ENCODE measurements at regions not wholly inside any gene's neighbourhood (a gene's known extent, or its start where the extent isn't known, plus 50 kb on each side); places are given as distances from the start of the nearest gene placed in this dataset.

DNA sequence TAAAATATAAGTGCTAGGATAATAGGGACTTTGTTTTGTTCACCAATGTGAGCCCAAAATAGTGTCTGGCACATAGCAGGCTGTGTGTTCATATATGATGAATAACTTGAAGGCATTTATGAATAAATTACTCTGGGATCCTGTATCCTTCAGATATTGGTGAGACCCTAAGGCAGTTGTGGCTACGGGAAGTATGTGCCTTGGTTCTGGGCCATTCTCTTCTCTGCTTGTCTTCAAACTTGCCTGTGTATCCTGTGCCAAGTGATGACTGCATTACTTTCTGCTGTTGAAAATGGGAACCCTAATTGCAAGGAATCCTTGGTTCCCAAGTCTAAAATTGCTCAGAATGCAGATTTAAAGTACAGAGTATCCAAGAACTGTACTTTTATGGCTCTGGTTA is 67.6 kb upstream of the KTN1 start:
- Histone ChIP-seq H3K4me1 (ENCODE audit: low read depth) (no peaks in the 10 kb centered on the region), H3K27ac (no peak overlapping the region), H3K4me3 (no peak overlapping the region), H3K36me3 (no peaks in the 10 kb centered on the region), H3K9me3 (ENCODE audit: low read depth) (no peaks in the 10 kb centered on the region), H3K27me3 (no peaks in the 10 kb centered on the region)
- TF ChIP-seq CTCF (IDR thresholded peaks at IDR 0.05; ENCODE audit: low read depth, low read length) = no peak
- DNase-seq (ENCODE audit: low read depth in 1 of 2, low spot score in 1 of 2) = peak in 1 of 2 donors; percentile 20

- H3K27ac ChIP-seq = no peak overlapping the region
- no peak overlapping the region for H3K4me3 ChIP-seq
- H3K36me3 ChIP-seq = no peaks in the 10 kb centered on the region
- no peak for DNase-seq (ENCODE audit: low read depth in 1 of 2, low spot score in 1 of 2)
- no peak for TF ChIP-seq CTCF (IDR thresholded peaks at IDR 0.05; ENCODE audit: low read depth, low read length)
- H3K9me3 ChIP-seq (ENCODE audit: low read depth) = no peaks in the 10 kb centered on the region
- H3K4me1 ChIP-seq (ENCODE audit: low read depth) = no peaks in the 10 kb centered on the region
- no peaks in the 10 kb centered on the region for H3K27me3 ChIP-seq
These were observed 66.5 kb upstream of the KTN1 start for GRCh38 chr14:55513491-55513890.

- no peak for TF ChIP-seq CTCF (IDR thresholded peaks at IDR 0.05; ENCODE audit: low read depth, low read length)
- no peaks in the 10 kb centered on the region for H3K9me3 ChIP-seq (ENCODE audit: low read depth)
- no peak overlapping the region for H3K4me3 ChIP-seq
- no peaks in the 10 kb centered on the region for H3K27me3 ChIP-seq
- no peak overlapping the region for H3K27ac ChIP-seq
- no peaks in the 10 kb centered on the region for H3K4me1 ChIP-seq (ENCODE audit: low read depth)
- DNase-seq (ENCODE audit: low read depth in 1 of 2, low spot score in 1 of 2) = peak in 1 of 2 donors; percentile 77
- no peaks in the 10 kb centered on the region for H3K36me3 ChIP-seq
These were observed 65.1 kb upstream of the KTN1 start for GRCh38 chr14:55514819-55515490.

GRCh38 chr14:55516776-55517175 is 63.2 kb upstream of the KTN1 start:
- TF ChIP-seq CTCF (IDR thresholded peaks at IDR 0.05; ENCODE audit: low read depth, low read length) = no peak
- H3K4me1 ChIP-seq (ENCODE audit: low read depth) = no peaks in the 10 kb centered on the region
- DNase-seq (ENCODE audit: low read depth in 1 of 2, low spot score in 1 of 2) = no peak
- H3K27ac ChIP-seq = no peak overlapping the region
- no peak overlapping the region for H3K4me3 ChIP-seq
- no peaks in the 10 kb centered on the region for H3K27me3 ChIP-seq
- no peaks in the 10 kb centered on the region for H3K36me3 ChIP-seq
- no peaks in the 10 kb centered on the region for H3K9me3 ChIP-seq (ENCODE audit: low read depth)

DNA sequence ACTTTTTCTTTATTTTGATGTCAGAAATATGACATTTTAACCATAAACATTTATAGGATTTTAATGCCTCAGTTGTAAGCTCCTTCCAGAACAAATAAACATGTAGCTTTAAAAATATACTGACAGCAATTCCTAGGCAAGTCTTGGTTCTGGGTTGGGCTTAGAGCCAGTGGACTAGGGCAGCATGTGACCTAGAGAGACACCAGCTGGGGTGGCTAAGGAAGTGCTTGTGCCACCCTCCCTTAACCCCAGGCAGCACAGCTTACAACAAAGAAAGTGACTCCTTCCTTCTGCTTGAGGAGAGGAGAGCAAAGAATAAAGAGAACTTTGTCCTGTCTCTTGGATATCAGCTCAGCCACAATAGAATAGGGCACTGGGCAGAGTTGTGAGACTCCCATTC is 61.6 kb upstream of the KTN1 start:
- H3K27ac ChIP-seq = no peak overlapping the region
- H3K9me3 ChIP-seq (ENCODE audit: low read depth) = no peaks in the 10 kb centered on the region
- no peaks in the 10 kb centered on the region for H3K4me1 ChIP-seq (ENCODE audit: low read depth)
- no peaks in the 10 kb centered on the region for H3K27me3 ChIP-seq
- DNase-seq (ENCODE audit: low read depth in 1 of 2, low spot score in 1 of 2) = peak in 1 of 2 donors; percentile 27
- no peak for TF ChIP-seq CTCF (IDR thresholded peaks at IDR 0.05; ENCODE audit: low read depth, low read length)
- no peak overlapping the region for H3K4me3 ChIP-seq
- H3K36me3 ChIP-seq = no peaks in the 10 kb centered on the region
